GM18498 (cell line): ENCODE measurements at regions not wholly inside any gene's neighbourhood (a gene's known extent, or its start where the extent isn't known, plus 50 kb on each side); places are given as distances from the start of the nearest gene placed in this dataset.

Experiments
- ATAC-seq: cut with Tn5 transposase; IDR thresholded peaks from one replicate; pipeline ENCODE4 v1.9.1; 2021; ENCODE audit warnings: mild to moderate bottlenecking, moderate library complexity; ENCODE audit not compliant: unreplicated experiment

DNA sequence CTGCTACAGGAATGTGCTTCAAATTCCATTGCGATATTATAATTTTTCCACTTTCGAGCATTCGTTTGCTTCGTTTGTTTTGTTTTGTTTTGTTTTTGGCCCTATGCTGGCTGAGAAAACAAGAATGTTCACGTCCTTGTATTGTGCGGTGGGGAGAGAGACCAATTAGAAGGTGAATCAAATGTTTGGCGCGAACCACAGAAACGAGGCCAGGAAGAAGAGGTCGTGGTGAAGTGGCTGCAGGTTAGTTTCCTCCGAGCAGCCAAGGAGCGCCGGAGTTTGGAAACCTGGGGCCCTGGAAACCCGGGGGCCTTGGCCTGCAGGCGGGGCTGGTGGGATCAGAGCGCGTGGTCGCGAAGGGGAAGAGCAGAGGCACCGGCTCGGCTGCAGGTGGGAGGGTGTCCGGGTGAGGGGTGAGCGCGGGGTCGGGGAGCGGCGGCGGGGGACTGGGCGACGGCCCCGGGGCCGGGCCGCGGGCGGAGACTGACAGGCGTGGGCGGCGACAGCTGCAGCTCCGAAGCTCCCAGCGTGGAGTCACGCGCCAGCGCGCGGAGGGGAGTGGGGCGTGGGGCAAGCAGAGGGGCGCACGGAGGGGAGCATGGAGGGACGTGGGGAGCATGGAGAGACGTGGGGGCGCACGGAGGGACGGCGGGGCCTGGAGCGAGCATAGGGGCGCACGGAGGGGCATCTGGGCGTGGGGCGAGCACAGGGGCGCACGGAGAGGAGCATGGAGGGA, 141.5 kb upstream of the PDE10A start:
- ATAC-seq, result no peak

- ATAC-seq, result no peak
These were observed 137.3 kb upstream of the PDE10A start for GRCh38 chr6:165800337-165800736.

- ATAC-seq, result no peak
These were observed 136.5 kb upstream of the PDE10A start for GRCh38 chr6:165799391-165800153.

DNA sequence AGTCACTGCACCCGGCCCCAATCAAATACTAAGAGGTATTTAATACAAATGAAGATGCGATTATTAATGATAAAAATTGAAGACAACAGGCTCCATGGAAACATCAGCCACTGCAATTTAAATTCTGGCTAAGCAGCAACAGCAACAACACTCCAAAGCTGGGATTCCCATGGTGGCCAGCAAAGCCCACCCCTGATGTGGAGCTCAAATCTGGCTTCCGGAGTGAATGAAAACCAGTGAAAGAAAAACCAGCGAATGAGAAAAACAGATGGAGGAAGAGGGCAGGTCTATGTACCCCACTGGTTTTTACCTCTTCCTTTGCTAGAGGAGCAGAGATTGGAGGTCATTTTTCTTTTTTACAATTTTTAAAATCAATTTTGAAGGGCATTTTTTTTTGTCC, 135.9 kb upstream of the PDE10A start:
- ATAC-seq, result no peak

DNA sequence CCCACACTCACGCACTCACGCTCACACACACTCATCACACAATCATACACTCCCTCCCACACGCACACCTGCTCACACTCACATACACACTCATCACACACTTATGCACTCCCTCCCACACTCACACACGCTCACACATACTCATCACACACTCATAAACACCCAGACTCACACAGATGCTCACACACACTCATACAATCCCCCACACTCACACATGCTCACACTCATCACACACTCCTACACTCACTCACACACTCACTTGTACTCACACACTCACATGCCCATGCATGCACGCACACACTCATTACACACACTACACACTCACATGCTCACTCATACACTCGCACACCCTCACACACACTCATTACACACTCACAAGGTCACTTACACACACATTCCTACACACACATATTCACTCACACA, 131.1 kb upstream of the PDE10A start:
- ATAC-seq, result no peak

- ATAC-seq, result no peak
These were observed 130.3 kb upstream of the PDE10A start for GRCh38 chr6:165793287-165793825.

- ATAC-seq, result no peak
These were observed 128.9 kb upstream of the PDE10A start for GRCh38 chr6:165791876-165792437.

DNA sequence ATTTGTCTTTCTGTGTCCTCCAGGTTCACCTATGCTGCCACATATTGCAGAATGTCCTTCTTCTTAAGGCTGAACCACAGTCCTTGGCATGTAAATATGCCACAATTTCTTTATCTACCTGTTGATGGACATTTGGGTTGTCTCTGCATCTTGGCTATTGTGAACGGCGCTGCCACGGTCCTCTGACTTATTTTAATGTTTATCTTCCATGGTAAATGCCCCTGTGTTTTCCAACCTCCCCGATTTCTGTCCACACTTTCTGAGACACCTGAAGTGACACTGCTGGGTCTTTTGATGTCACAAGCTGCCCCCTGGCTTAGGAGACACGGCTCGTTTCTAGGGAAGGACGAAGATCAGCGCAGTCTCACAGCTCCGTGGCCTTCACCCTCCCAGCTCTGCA, 128.3 kb upstream of the PDE10A start:
- no peak for ATAC-seq

- no peak for ATAC-seq
These were observed 119.8 kb upstream of the PDE10A start for GRCh38 chr6:165782812-165783211.

DNA sequence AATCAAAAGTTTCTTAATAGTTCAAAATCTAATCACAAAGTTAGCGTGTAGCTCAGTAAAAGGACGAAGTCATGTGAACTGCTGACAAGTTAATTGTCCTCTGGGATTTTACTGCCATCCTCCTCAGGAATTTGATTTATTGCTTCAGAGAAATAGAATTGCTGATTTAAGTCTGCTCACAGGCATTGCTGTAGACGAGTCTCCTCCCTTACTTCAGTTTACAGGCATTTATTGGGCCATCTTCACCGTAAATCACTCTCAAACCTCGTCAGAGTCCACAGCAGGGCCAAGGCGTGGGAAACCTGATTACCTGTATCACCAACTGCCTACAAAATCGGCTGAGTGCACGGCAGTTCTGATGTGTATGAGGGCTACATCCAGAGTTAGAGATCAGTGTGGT, 119.1 kb upstream of the PDE10A start:
- ATAC-seq, result no peak

DNA sequence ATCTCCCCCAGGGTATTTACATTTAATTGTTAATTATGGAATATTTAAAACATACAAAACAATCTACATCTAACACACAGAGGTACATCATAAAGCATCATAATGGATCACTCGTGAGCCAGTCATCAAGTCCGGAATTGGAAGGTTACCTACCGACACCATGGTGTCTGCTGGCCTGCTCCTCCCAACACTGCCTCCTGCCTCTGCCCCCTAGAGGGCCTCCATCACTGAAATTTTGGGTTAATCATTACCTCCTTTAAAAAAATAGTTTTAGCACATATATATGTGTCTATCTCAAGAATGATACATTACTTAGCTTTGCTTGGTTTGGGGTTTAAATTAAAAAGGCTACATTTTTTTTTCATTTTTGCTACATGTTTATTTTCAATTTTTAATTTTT, 114.6 kb upstream of the PDE10A start:
- no peak for ATAC-seq

DNA sequence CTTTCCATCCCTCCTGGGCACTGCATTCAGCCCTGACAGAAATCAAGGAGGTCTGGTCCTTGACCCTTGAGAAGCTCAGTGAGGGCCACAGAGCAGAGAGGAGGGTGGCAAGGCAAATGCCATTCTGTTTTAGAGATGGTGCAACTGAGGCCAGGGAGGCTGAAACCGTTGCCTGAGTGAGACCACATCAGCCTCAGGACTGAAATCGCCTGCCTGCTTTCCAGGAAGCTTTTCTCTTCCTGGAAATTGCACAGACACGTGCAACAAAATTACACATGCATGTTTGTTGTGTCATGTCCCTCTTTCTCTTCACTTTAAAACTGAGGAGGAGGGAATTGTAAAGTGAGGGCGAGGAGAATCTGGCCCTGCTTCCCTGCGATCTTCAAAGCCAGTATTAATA, 113.7 kb upstream of the PDE10A start:
- ATAC-seq, result no peak

DNA sequence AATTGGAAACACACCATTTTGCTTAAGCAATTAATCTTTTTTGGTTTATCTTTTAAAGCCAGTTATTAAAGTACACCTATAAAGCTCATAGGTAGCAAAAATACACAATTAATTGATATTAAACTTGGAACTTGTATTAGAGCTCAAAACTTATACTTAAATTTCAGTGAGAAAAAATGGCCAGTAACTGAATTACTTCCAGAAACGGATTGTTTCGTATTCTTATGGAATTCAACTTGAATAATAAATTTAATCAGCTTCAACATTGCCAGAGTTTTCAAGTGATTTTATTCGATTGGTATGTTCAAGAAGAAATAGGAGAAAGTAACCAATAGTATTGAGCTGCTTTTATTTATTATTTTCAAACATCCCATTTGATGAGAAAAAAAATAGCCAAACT, 112.7 kb upstream of the PDE10A start:
- no peak for ATAC-seq

DNA sequence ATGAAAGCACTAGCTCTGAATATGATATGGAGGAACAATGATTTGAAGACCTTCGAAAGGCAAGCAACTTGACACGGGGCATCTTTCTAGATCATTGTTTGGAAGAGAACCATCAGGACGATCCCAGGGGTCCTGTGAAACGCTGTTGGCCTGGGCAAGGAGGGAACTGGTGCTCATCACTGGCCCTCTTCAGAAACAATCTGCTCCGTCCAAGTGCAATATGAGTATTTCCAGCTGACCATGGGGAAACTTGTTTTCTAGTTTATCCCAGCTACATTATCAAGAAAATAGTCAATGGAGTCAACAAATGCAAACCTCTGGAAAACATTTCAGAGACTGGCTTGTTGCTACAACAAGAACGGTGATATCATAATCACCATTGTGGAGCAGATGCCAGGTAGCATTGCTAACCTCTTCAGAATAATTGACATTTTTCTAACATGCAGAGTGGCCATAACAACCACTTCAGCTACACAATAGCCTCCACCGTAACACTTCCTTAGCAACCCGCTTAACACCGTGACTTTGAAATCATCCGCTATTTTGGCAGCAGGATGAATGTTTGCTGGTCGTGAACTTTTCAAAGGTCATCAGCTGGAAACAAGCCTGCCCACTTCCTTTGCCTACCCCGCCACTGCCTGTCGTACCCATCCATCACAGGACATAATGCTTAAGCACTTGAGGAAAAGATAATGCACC, 112.0 kb upstream of the PDE10A start:
- ATAC-seq, result no peak

GRCh38 chr6:165770397-165771082, 107.5 kb upstream of the PDE10A start:
- no peak for ATAC-seq

DNA sequence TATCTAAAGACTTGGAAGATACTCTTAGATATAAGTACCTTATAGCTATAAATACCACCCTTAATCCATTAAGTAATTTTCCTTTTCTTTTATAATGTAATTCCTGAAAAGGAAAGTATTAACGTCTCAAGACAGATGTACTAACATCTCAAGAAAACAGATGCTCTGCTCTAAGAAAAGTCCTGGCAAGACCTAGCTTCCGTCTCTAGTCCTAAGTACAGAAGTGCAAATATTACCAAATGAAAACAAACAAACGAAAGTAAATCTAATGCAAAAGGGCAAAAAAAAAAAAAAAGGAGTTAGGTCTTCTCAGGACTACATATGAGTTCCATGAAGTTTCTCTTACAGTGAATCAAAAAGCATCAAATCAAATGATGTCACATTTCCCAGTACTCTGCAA, 106.8 kb upstream of the PDE10A start:
- no peak for ATAC-seq

- ATAC-seq, result no peak
These were observed 106.4 kb upstream of the PDE10A start for GRCh38 chr6:165769401-165769800.

DNA sequence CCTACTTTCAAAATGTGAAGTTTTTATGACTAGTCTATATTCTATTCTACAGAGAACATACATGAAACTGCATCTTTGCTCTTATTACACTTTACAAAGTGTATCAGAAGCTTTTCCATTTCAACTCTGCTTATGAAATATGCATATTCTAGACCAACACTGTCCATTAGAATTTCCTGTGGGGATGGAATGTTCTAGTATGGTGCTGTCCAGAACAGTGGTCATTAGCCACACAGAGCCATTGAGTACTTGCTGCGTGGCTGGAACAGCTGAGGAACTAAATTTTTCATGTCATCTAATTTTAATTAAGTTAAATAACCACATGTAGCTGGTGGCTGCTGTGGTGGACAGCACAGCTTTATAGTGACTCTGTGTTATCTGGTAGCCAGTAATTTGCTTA, 105.9 kb upstream of the PDE10A start:
- ATAC-seq, result no peak

- ATAC-seq, result no peak
These were observed 104.2 kb upstream of the PDE10A start for GRCh38 chr6:165767228-165767627.

- no peak for ATAC-seq
These were observed 103.4 kb upstream of the PDE10A start for GRCh38 chr6:165766457-165766856.

DNA sequence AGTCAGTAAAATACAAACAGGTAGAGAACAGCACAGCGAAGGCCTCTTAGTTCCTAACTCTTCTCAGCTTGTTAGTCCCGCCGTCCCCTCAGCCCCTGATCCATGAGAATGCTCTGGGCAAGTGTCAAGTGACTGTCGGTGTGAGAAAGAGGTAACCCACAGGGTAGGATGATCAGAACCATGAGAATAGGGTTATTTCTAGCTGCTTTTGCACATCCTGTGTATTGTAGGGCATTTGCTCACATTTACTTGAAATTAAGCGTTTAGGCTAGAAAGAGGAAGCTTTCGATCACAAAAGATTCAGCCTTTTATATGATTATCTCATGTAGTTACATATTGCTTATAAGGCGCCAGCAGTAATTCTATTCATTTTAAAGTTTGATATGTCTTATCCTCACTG, 103.0 kb upstream of the PDE10A start:
- no peak for ATAC-seq
